ENCODE measurements at regions not wholly inside any gene's neighbourhood (a gene's known extent, or its start where the extent isn't known, plus 50 kb on each side); places are given as distances from the start of the nearest gene placed in this dataset.

- no peak overlapping the region for H3K4me3 ChIP-seq (ENCODE audit: low read depth, low read length)
- TF ChIP-seq CTCF (IDR thresholded peaks at IDR 0.05; ENCODE audit: insufficient read depth, low read depth, low read length): no peak
- DNase-seq (ENCODE audit: low read depth): no peak
Measured at GRCh38 chr2:128554151-128554769, 235.6 kb upstream of the HS6ST1 start.

DNA sequence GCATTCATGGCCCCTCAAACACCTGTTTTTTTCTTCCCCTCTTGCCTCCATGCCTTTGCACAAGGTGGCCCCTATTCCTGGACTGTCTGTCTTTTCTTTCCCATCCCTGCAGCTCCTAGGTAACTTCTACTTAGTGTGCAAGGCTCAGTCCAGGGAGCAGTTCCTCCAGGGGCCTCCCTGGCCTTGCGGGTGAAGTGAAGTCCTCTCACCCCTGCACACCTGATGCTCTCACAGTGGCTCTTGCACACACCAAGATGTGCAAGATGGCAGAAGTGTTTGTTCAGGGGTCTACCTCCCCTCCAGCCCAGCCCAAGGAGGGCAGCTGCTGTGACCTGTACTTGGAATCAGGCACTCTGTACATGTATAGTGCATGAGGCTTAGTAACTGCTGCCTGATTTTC lies 236.8 kb upstream of the HS6ST1 start:
- no peak for DNase-seq (ENCODE audit: low read depth)
- no peak overlapping the region for H3K4me3 ChIP-seq (ENCODE audit: low read depth, low read length)
- TF ChIP-seq CTCF (IDR thresholded peaks at IDR 0.05; ENCODE audit: insufficient read depth, low read depth, low read length): no peak

DNA sequence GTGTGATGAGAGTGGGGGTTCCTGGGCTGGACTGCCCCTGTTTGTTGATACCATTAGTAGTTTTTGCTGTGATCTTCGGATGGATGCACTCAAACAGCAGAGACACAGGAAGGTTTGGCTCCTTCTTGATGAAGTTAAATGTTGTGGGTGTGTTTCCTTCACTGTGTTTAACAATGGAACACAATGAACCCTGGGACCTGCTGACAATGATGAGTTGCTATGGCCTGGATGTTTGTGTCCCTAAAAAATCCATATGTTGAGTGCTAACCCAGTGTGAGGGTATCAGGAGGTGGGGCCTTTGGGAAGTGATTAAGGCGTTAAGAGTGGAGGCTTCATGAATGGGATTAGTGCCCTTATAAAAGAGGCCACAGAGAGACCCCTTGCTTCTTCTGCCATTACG lies 237.4 kb upstream of the HS6ST1 start:
- no peak for TF ChIP-seq CTCF (IDR thresholded peaks at IDR 0.05; ENCODE audit: insufficient read depth, low read depth, low read length)
- H3K4me3 ChIP-seq (ENCODE audit: low read depth, low read length): no peak overlapping the region
- DNase-seq (ENCODE audit: low read depth): no peak

DNA sequence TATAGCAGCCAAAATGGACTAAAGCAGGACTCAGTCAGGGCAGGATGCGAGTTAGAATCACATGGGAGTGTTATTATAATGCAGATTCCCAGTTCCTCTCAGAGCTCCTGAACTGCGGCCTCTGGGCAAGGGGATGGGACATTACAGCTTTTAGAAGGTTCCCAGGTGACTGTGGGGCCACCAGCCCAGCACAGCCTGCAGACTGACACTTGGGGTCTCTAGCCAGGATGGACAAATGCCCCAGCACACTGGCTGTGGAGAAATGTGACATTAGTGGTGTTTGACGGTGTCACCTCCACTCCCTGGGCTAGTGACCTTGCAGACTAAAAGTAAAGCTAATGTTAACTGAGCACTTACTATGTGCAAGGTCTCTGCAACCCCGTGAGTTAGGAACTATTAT lies 238.0 kb upstream of the HS6ST1 start:
- DNase-seq (ENCODE audit: low read depth): no peak
- no peak for TF ChIP-seq CTCF (IDR thresholded peaks at IDR 0.05; ENCODE audit: insufficient read depth, low read depth, low read length)
- H3K4me3 ChIP-seq (ENCODE audit: low read depth, low read length): no peak overlapping the region

- DNase-seq (ENCODE audit: low read depth): no peak
- no peak overlapping the region for H3K4me3 ChIP-seq (ENCODE audit: low read depth, low read length)
- no peak for TF ChIP-seq CTCF (IDR thresholded peaks at IDR 0.05; ENCODE audit: insufficient read depth, low read depth, low read length)
Measured at GRCh38 chr2:128557069-128557468, 238.4 kb upstream of the HS6ST1 start.

GRCh38 chr2:128557831-128558241 lies 239.2 kb upstream of the HS6ST1 start:
- TF ChIP-seq CTCF (IDR thresholded peaks at IDR 0.05; ENCODE audit: insufficient read depth, low read depth, low read length): no peak
- H3K4me3 ChIP-seq (ENCODE audit: low read depth, low read length): no peak overlapping the region
- DNase-seq (ENCODE audit: low read depth): peak; percentile 78

GRCh38 chr2:128558441-128558840 lies 239.8 kb upstream of the HS6ST1 start:
- TF ChIP-seq CTCF (IDR thresholded peaks at IDR 0.05; ENCODE audit: insufficient read depth, low read depth, low read length): no peak
- no peak overlapping the region for H3K4me3 ChIP-seq (ENCODE audit: low read depth, low read length)
- DNase-seq (ENCODE audit: low read depth): no peak

Measured in fibroblast of villous mesenchyme (primary cell).